ENCODE measurements at regions not wholly inside any gene's neighbourhood (a gene's known extent, or its start where the extent isn't known, plus 50 kb on each side); places are given as distances from the start of the nearest gene placed in this dataset.

DNA sequence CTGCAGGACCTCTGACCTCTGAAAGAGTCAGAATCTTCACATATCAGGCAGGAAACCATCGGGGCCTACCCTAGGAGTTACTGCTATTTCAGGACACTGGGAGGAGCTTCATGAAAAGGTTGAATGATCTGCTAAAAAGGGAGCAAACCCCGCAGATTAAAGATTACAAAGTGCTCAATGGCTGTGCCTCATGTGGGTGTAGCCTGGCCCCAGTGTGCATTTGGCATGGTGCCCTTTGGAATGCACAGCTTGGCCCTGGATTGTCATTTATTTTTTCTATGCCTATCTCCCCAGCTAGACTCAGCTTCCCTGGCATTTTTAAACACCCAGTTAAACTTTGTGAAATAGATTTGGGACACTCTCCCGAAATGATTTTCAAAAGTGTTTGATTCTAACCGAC, 368.5 kb upstream of the SPTLC3 start:
- DNase-seq (ENCODE audit: low read depth in 4 of 4, low spot score in 1 of 4) = no peak

DNA sequence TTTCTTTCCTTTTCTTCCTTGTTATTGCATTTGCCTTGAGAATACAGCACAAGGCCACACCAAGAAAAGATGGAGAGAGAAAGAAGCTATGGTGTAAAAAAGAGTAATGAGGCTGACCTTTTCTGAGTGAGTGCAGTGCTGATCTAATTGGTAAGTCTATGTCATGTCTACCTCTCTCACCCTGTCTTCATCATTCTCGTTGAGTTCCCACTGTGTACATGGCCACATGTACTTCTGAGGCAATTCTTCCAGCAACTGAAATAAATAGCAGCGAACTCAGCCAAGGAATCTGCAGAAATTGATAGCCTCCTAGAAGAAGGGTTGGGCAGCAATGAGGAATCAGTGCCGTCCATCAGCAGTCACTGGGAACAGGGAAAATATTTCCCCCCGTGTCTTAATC, 367.2 kb upstream of the SPTLC3 start:
- no peak for DNase-seq (ENCODE audit: low read depth in 4 of 4, low spot score in 1 of 4)

DNA sequence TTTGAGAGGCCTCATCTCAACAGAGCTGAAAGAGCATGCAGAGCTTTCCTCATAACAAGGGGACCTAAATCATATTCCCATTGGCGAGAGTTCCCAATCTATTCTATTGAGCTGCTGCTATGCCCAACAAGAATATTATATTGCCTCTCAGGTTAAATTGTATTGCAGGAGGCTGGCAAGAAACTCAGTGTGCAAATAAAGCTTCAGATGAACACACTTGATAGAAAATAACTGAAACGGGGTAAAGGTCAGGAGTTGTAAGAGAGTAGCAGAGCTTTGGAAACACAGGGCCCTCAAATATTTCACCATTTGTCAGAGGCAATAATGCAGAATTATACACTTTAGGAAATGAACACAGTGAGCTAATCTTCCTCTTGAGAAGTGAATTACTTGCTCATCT, 364.3 kb upstream of the SPTLC3 start:
- no peak for DNase-seq (ENCODE audit: low read depth in 4 of 4, low spot score in 1 of 4)

DNA sequence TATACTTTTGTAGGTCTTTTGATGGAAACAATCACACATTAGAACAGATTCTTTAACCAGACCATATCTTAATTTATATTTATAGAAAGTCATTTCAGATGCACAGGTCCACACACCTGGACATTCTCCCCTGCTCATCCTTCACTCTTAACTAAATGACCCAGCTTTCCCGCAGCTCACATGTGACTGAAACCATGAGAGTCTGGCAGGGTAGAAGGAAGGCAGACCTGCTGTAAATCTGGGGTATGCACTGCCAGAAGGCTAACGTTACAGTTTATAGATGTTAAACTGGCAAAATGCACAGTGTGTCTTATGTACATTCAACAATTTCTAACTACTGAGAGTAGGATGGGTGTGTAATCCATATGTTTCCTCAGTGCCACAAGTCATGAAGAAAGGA, 359.5 kb upstream of the SPTLC3 start:
- no peak for DNase-seq (ENCODE audit: low read depth in 4 of 4, low spot score in 1 of 4)

DNA sequence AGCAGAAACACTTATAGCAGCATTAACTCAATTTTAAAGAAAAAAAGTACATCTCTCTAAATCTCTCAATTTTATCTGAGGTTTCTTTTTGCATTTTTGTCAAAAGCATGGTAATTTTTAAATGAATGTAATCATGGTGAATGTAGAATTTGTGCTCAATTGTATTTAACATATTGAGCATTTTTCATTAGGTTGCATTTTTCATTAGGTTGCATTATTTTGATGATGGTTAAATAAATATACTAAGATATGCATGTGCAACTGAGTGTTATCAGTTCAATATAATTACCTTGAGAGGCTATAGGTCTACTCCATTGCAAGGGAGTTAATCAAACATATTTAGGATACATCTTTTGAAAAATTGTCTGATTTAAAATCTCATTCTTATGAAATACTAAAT, 355.1 kb upstream of the SPTLC3 start:
- no peak for DNase-seq (ENCODE audit: low read depth in 4 of 4, low spot score in 1 of 4)

DNA sequence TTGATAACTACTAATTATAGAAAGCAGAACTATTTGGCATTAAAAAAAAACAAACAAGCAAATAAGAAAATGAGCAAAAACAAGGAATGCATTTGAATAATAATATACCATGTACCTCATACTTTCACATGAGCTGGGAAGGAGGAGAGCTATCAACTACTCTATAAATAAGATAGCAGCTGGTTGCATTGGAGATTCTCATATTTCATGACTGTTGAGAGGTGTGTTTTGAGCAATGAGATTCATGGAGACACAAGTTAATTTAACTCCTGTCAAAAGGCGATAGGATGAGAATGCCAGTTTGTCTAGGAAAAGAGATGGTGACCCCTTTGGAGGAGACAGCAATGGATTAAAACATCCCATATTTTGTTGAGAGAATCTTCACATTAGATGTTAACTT, 348.8 kb upstream of the SPTLC3 start:
- DNase-seq (ENCODE audit: low read depth in 4 of 4, low spot score in 1 of 4) = no peak

DNA sequence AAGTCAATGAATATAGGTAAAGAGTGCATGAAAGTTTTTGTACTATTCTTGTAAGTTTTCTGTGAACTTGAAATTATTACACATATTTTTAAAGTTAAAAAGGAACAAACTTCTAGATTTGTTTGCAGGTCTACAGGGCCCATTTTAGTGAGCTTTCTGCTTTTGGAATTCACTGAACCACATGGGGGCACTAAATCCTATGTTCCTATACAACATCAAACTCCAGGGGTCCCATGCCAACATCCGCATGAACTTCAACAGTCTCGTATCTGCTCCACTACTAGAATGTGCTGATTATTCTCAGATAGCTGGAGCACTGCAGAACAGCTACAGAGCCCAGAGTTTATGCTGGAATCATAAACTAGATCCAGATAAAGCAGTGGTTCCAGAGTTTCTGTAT, 347.9 kb upstream of the SPTLC3 start:
- no peak for DNase-seq (ENCODE audit: low read depth in 4 of 4, low spot score in 1 of 4)

DNA sequence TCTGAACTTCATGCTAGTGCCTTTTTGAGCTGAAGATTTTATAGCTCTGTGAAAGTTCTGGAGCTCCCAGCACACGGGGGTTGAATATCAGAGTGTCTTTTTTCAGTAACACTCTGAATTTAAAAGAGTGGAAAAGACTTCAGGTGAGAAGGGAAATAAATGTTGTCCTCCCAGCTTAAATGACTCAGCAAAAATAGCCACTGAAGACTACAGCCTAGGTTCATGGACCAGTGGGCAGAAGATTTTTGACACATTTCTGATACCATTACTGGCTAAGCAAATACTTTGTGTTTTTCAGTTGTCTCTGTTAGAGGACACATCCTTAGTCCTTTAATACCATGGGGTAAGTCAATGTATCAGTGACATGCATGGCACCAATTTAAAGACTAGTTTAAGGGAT, 338.5 kb upstream of the SPTLC3 start:
- no peak for DNase-seq (ENCODE audit: low read depth in 4 of 4, low spot score in 1 of 4)

DNA sequence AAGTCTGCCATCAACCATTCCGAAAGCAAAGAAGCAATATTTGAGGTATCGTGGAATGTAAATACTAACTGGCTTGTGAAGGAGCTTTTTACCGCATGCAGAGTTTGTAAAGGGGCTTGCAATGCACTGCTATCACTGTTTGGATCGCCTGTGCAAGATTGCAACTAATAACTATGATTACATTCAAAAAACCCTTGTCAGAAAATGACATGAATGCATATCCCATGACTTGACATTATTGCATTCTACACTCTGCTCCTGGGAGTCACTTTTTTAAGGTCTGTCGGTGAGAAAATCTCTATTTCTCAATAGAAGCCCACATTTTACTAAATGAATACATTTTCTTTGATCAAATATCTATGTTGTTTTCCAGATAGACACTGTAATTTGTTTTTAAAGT, 335.4 kb upstream of the SPTLC3 start:
- DNase-seq (ENCODE audit: low read depth in 4 of 4, low spot score in 1 of 4) = no peak

DNA sequence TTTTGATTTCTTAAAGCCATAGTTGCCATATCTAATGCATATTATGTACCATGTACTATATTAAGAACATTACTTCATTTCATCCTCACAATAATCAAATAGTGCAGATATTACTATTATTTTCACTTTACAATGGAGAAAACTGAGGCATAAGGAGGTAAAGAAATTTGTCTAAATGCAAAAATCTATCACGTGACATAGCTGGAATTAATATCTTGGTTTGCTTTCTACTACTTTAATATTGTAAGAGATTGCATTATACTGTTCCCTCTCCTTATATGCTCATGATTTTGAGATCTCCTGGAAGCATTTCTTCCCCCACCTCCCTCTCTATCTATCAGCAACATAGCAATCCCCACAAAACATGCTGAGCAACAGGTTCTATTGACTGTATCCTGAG, 330.8 kb upstream of the SPTLC3 start:
- DNase-seq (ENCODE audit: low read depth in 4 of 4, low spot score in 1 of 4) = no peak

DNA sequence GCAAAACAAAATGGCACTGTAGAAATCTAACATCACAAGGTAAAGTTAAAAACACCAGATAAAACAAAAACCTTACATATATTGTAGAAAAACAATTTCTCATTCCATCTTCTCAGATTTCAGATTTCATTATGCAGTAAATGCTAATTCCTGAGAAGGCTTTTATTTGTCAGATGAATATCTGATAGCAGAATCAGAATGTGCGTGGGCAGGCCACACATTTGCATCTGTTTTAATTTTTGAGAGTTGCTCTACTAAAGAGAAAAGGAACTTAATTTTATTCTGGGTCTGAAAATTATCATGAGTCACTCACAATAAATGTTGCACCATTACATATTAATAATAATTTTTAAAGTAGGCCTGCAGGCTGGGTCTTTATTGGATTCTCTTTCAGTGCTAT, 329.3 kb upstream of the SPTLC3 start:
- DNase-seq (ENCODE audit: low read depth in 4 of 4, low spot score in 1 of 4) = no peak

DNA sequence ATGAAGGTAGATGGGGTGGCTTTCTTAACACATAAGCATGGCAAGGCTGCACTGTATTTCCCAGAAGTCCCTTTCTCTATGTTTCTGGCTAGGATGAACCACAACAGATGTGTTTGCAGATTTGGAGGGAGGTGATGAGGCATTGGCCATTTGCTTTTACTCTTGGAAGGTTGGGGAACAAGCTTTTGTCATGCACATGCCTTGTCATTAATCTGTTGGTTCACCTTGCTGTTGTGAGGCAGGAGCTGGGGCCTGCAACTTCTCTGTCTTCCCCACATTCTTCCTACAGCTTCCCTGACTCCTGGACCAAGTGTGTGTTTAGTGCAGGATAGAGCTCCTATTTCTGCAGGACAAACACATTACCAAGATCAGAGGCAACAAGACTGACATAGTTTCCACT, 326.2 kb upstream of the SPTLC3 start:
- DNase-seq (ENCODE audit: low read depth in 4 of 4, low spot score in 1 of 4) = no peak

DNA sequence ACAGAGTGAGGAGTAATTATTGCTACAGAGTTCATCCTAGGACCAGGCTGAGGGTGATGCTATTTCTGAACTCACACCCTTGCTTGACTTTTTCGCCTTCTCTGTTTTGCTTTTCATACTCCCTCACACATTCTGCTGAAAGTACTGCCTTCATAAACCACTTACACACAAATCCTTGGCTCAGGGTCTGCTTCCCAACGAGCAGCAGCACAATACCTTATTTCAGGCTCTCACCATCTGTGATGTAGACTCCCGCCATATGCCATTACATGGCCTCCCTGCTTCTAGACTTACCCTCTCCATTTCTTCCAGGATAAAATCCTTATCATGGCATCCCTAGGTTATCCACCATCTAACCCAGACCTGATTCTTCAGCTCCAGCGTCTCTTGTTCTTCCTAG, 321.3 kb upstream of the SPTLC3 start:
- no peak for DNase-seq (ENCODE audit: low read depth in 4 of 4, low spot score in 1 of 4)

DNA sequence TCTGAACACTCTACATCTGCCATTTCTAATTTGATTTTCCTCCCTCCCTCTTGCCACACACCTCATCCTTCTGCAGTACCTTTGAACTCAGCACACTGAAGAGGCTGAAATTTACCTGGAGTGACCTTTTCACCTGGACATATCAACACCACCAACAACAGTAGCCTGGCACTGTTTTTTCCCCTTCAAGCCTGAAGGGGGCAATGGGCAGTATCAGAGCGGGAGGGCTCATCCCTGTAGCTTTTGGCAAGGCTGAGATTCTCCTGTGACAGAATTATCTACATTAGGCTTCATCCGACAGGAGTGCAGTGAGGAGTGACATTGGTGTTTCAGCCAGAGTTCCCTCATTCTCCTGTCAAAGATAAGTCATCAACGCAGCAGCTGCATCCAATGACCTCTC, 312.8 kb upstream of the SPTLC3 start:
- no peak for DNase-seq (ENCODE audit: low read depth in 4 of 4, low spot score in 1 of 4)

DNA sequence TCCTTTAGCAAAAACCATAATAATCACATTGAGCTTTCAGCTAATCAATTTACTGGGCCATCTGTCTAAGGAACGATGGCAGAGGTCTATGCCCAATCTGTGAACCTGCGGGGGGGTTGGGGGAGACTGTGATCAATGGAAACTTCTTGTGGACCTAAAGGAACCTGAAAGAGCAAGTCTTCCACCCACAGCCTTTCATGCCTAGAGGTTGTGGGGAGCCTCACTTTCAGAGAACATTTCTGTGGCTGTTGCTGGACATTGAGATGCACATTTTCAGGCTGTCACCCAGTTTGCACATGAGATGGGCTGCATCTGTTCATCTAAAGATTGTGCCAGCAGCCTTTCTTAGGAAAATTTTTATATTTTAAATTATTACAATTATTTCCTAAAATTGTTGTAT, 310.0 kb upstream of the SPTLC3 start:
- no peak for DNase-seq (ENCODE audit: low read depth in 4 of 4, low spot score in 1 of 4)

DNA sequence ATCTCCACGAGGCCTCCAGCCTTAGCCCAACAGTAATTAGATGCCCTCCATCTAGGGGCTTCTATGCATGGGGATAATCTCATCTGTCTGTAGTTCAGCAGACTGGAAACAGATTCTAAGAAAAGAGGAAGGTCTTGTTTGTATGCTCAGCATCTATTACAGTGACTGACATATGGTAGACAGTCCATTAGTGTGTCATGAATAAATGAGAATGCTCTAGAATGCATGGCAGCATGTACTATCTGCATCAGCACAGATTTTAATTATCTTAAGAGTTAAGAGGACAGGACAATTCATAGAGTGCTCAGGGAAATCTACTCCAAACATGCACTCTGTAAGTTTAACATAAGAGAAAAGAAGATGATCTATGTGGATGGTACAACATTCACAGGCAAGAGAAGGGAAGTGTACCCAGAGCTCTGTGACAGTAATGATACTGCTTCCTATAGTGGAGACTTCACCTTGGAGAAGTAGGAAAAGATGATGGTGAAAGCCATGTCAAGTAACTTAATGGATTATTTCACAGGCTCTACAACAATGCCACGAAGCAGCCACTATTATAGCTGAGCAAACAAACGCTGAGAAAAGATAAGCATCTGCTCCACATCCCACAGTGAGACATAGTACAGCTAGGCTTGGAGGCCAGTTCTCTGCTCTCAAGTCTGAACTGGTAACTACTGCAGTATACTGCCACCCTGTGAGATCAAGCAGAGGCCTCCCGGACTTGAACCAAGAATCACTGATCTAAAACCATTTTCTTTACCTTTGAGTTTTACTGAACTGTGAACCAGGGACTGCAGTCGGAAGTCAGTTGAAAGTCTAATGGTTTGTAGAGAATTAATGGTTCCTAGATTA, 309.2 kb upstream of the SPTLC3 start:
- no peak for DNase-seq (ENCODE audit: low read depth in 4 of 4, low spot score in 1 of 4)

DNA sequence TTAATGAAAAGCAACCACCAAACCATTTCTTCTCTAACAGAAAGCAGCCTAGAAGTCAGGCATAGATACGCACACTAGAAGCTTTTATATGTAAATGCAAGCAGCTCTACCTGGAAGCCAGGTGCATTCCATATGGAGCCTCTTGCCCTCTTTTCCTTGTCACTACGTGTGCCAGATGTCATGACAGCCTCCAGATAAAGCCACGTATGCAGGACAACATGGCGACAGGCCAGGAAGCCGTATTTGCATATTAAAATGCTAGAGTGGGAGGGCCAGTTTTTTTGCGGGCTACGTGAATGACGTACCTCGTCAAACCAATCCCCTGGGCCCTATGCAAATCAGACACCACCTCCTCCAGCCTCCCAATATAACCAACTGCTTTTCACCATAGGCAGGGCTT, 308.1 kb upstream of the SPTLC3 start:
- DNase-seq (ENCODE audit: low read depth in 4 of 4, low spot score in 1 of 4) = no peak

DNA sequence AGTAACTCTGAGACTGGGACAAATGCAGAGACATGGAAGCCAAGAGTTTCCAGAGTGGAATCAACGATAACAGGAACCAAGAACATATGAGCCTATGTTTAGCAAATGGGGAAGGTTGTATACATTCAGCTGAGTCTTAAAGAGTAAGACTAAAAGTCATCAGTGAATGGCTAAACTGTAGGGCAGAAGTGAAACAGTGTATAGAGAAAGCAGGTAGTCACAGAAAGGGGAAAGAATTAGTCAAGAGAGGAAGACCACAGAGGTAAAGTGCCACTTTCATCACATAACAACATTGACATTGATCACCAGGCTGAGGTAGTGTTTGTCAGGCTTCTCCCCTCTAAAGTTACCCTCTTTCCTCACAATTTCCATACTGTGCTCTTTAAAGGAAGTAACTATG, 306.5 kb upstream of the SPTLC3 start:
- no peak for DNase-seq (ENCODE audit: low read depth in 4 of 4, low spot score in 1 of 4)

DNA sequence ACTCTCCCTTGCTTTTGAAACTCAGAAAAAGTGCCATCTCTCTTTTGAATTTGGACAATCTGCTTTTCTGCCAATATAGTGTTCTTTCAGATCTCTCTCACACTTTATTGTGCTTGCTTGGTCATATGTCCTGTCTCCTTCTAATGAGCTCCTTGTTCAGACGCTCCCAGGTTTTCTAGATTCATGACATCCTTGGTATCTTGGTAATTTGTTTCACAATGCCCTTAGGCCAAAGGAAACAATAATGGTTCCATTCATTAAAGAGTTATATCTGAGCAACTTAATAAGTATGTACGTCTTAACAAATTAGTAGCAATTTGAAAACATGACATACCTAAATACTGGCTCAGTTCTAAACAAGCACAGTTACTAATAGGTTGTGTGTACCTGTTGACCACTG, 293.4 kb upstream of the SPTLC3 start:
- no peak for DNase-seq (ENCODE audit: low read depth in 4 of 4, low spot score in 1 of 4)

DNA sequence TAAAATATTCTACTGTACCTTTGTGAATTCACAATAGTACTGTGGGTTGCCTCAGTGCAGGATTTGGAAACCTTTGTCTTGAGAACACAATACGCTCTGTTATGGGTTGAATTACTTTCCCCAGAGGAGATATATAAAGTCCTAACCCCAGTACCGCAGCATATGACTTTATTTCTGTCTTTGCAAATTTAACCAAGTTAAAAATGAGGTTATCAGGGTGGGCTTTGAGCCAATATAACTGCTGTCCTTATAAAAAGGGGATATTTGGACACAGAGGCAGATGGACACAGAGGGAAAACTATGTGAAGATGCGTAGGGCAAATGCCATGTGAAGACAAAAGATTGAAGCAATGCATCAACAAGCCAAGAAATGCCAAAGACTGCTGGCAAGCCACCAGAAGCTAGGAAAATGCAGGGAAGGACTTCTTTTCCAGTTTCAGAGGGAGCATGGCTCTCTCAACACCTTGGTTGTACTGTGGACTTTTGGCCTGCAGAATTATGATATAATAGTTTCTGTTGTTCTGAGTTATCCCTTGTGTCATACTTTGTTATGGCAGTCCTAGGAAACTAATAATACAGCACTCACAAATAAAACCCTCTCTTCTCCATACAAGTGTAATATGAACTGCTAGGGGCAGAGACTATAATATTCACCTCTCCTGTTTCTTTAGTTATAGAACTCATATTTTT, 292.6 kb upstream of the SPTLC3 start:
- no peak for DNase-seq (ENCODE audit: low read depth in 4 of 4, low spot score in 1 of 4)

DNA sequence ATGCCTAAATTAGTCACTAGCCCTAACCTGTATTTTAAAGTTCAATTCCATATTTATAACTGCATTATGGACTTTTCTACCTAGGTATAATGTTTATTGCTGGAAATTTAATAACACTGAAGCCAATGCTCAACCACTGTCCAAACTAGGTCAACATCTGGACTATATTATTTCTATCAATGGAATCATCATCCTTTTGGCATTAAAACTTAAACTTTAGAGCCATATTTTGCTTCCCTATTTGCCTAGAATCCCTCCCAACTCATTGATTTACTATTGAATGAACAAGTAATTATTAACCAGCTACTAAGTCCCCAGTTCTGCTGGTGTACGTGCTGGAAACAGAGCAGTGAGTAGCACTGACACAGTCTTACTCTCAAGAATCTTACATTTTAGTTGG, 291.7 kb upstream of the SPTLC3 start:
- no peak for DNase-seq (ENCODE audit: low read depth in 4 of 4, low spot score in 1 of 4)

DNA sequence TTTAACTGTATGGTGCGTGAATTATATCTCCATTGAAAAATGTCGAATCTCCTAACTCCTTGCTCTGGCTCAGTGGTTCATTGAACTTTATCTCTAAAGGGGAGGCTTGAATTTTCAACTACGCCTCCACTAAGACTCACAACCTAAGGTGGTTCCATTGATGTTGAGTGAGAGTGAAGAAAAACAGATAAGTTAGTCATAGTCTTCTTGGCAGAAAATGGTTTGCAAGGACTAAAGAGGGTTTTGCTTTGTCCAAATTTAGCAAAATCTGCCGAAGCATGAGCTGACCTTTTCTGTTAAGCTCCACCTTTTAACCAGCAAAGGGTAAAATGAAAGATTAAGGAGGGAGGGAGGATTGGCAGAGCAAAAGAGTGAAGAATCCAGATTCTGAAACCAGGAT, 290.2 kb upstream of the SPTLC3 start:
- DNase-seq (ENCODE audit: low read depth in 4 of 4, low spot score in 1 of 4) = no peak

DNA sequence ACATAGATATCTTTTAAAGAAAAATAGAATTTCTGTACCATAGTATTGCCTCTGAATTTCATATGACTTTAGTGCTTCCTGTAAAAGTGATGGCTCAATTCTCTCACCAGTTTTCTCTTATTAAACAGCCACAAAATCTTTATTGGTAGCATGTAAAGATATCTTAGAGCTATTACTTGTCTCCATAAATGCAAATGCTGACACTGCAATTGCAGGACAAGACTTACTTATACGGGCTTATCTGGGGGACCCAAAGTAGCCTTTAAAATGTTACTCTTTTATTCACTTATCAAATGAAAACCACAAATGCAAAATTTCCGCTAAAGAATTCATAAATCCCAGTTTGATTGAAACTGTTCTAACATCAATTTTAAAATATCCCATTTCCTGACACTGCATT, 287.1 kb upstream of the SPTLC3 start:
- DNase-seq (ENCODE audit: low read depth in 4 of 4, low spot score in 1 of 4) = no peak
